HepG2 (cell line): ENCODE measurements at regions not wholly inside any gene's neighbourhood (a gene's known extent, or its start where the extent isn't known, plus 50 kb on each side); places are given as distances from the start of the nearest gene placed in this dataset.

Source experiments
- AFF4 ChIP-seq: sonication (generic); formaldehyde crosslinking; IDR thresholded peaks from 2 replicates; pipeline ENCODE4 v1.4.0; 2020; ENCODE audit warnings: missing genetic modification reagents
- FOSL1 ChIP-seq: sonication (generic); formaldehyde crosslinking; IDR thresholded peaks from 2 replicates; pipeline ENCODE4 v1.9.0; 2021; ENCODE audit warnings: missing genetic modification reagents, borderline replicate concordance
- HNF4A ChIP-seq: sonication (generic); formaldehyde crosslinking; IDR thresholded peaks from 2 replicates; pipeline ENCODE4 v1.4.0; 2020; ENCODE audit warnings: missing genetic modification reagents
- KIAA2018 ChIP-seq: sonication (generic); formaldehyde crosslinking; IDR thresholded peaks from 2 replicates; pipeline ENCODE4 v1.5.0; 2020; ENCODE audit warnings: mild to moderate bottlenecking, missing genetic modification reagents, borderline replicate concordance
- TFAP4 ChIP-seq: sonication (generic); IDR thresholded peaks from 2 replicates; pipeline ENCODE4 v1.6.1; 2016; ENCODE audit warnings: low read depth, borderline replicate concordance
- ZNF496 ChIP-seq: sonication (generic); formaldehyde crosslinking; IDR thresholded peaks from 2 replicates; pipeline ENCODE4 v1.8.1; 2023; ENCODE audit warnings: mild to moderate bottlenecking, moderate library complexity, missing genetic modification reagents; ENCODE audit not compliant: insufficient replicate concordance
- ZNF552 ChIP-seq: sonication (generic); formaldehyde crosslinking; IDR thresholded peaks from 2 replicates; pipeline ENCODE4 v1.9.0; 2022; ENCODE audit warnings: missing genetic modification reagents, mild to moderate bottlenecking, borderline replicate concordance

- TF ChIP-seq HNF4A (no peak), TFAP4 (no peak), ZNF496 (CRISPR knock-in tag) (no peak), FOSL1 (CRISPR knock-in tag) (no peak), ZNF552 (CRISPR knock-in tag) (no peak), KIAA2018 (CRISPR knock-in tag) (no peak), AFF4 (no peak)
Measured at GRCh38 chr5:106159616-106160015, 1511.1 kb downstream of the EFNA5 start (continued).
